ENCODE measurements at regions not wholly inside any gene's neighbourhood (a gene's known extent, or its start where the extent isn't known, plus 50 kb on each side); places are given as distances from the start of the nearest gene placed in this dataset.

GRCh38 chr2:236665572-236666118, 96.0 kb downstream of the ACKR3 start:
- H3K18ac ChIP-seq (ENCODE audit: low read length): no peak overlapping the region
- no peak overlapping the region for H3K23ac ChIP-seq (ENCODE audit: low read length)
- H4K8ac ChIP-seq (ENCODE audit: low read depth, low read length): no peak overlapping the region
- H3K4ac ChIP-seq (ENCODE audit: low read depth, low read length): no peak overlapping the region
- H3K79me2 ChIP-seq (ENCODE audit: control insufficient read depth, insufficient read depth, low read length): no peaks in the 10 kb centered on the region
- peaks cover 7% of the 10 kb centered on the region for H3K4me1 ChIP-seq (ENCODE audit: control insufficient read depth, low read depth, low read length)
- no peak overlapping the region for H2BK120ac ChIP-seq (ENCODE audit: low read depth, low read length)
- no peak overlapping the region for H2AK5ac ChIP-seq (ENCODE audit: low read length)
- no CpG with 5 or more reads among the region's 11 CpGs for WGBS (ENCODE audit: extremely low coverage, insufficient coverage, low lambda C conversion rate)
- no peak overlapping the region for H3K56ac ChIP-seq (ENCODE audit: low read length)
- H3K79me1 ChIP-seq (ENCODE audit: low read length): no peaks in the 10 kb centered on the region
- H2BK15ac ChIP-seq (replicated peaks; ENCODE audit: low read depth): no peak overlapping the region
- H3K27me3 ChIP-seq (ENCODE audit: insufficient read depth, low read length, poor library complexity): no peaks in the 10 kb centered on the region
- H3K36me3 ChIP-seq (ENCODE audit: control insufficient read depth, insufficient read depth, low read length): no peaks in the 10 kb centered on the region
- H3K4me3 ChIP-seq (ENCODE audit: low read length): no peak overlapping the region
- no peak overlapping the region for H3K4me2 ChIP-seq (ENCODE audit: low read length)
- no peak overlapping the region for H4K5ac ChIP-seq (ENCODE audit: low read length)
- no peak overlapping the region for H2BK5ac ChIP-seq (ENCODE audit: low read length)
- no peak overlapping the region for H3K9ac ChIP-seq (ENCODE audit: low read length)
- no peak overlapping the region for H3K27ac ChIP-seq (ENCODE audit: low read depth, low read length)
- no peak for DNase-seq

DNA sequence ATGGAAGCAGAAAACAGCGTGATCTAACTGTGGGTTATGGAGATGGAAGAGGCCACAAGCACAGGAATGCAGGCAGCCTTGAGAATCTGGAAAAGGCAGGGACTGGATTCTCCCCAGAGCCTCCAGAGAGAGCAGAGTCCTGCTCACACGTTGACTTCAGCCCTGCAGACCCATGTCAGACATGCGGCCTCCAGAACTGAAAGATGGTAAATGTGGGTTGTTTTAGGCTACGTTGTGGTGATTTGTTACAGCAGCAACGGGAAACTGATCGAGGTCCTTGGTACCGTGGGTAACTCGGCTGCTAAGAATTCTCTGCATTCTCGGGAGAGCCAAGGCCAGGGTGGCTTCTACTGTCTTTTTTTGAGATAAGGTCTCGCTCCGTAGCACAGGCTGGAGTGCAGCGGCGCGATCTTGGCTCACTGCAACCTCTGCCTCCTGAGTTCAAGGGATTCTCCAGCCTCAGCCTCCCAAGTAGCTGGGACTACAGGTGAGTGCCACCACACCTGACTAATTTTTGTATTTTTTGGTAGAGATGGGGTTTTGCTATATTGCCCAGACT, 97.1 kb downstream of the ACKR3 start:
- no peak overlapping the region for H3K4ac ChIP-seq (ENCODE audit: low read depth, low read length)
- H3K79me1 ChIP-seq (ENCODE audit: low read length): no peaks in the 10 kb centered on the region
- no peak for DNase-seq
- H4K5ac ChIP-seq (ENCODE audit: low read length): no peak overlapping the region
- no peak overlapping the region for H2BK15ac ChIP-seq (replicated peaks; ENCODE audit: low read depth)
- no peaks in the 10 kb centered on the region for H3K4me1 ChIP-seq (ENCODE audit: control insufficient read depth, low read depth, low read length)
- H3K4me2 ChIP-seq (ENCODE audit: low read length): no peak overlapping the region
- no peak overlapping the region for H4K8ac ChIP-seq (ENCODE audit: low read depth, low read length)
- WGBS (ENCODE audit: extremely low coverage, insufficient coverage, low lambda C conversion rate): no CpG with 5 or more reads among the region's 14 CpGs
- no peak overlapping the region for H3K27ac ChIP-seq (ENCODE audit: low read depth, low read length)
- H2BK5ac ChIP-seq (ENCODE audit: low read length): no peak overlapping the region
- no peak overlapping the region for H2BK120ac ChIP-seq (ENCODE audit: low read depth, low read length)
- no peak overlapping the region for H3K4me3 ChIP-seq (ENCODE audit: low read length)
- H3K79me2 ChIP-seq (ENCODE audit: control insufficient read depth, insufficient read depth, low read length): no peaks in the 10 kb centered on the region
- no peak overlapping the region for H3K9ac ChIP-seq (ENCODE audit: low read length)
- no peak overlapping the region for H3K56ac ChIP-seq (ENCODE audit: low read length)
- H3K36me3 ChIP-seq (ENCODE audit: control insufficient read depth, insufficient read depth, low read length): no peaks in the 10 kb centered on the region
- no peak overlapping the region for H2AK5ac ChIP-seq (ENCODE audit: low read length)
- no peak overlapping the region for H3K18ac ChIP-seq (ENCODE audit: low read length)
- no peak overlapping the region for H3K23ac ChIP-seq (ENCODE audit: low read length)
- no peaks in the 10 kb centered on the region for H3K27me3 ChIP-seq (ENCODE audit: insufficient read depth, low read length, poor library complexity)

DNA sequence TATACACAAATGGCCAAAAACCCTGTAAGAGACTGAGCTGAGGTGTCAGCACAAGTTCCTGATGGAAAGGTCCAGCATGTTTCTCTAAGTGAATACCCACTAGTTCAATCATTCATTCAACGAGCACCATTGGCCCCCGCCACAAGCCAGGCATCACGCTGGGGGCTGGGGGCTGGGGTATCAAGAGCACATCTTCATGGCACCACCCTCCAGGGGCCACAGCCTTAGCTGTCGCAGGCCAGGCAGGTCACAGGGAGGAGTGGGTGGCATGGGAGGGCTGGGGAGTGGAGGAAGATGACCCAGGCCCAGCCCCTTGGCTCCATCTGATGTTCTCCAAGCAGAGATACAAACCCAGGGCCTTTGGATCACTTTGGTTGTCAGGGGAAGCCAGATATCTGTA, 97.9 kb downstream of the ACKR3 start:
- whole genome bisulfite sequencing (ENCODE audit: extremely low coverage, insufficient coverage, low lambda C conversion rate): no CpG with 5 or more reads among the region's 4 CpGs
- Histone ChIP-seq H4K5ac (ENCODE audit: low read length) (no peak overlapping the region), H2BK5ac (ENCODE audit: low read length) (no peak overlapping the region)

DNA sequence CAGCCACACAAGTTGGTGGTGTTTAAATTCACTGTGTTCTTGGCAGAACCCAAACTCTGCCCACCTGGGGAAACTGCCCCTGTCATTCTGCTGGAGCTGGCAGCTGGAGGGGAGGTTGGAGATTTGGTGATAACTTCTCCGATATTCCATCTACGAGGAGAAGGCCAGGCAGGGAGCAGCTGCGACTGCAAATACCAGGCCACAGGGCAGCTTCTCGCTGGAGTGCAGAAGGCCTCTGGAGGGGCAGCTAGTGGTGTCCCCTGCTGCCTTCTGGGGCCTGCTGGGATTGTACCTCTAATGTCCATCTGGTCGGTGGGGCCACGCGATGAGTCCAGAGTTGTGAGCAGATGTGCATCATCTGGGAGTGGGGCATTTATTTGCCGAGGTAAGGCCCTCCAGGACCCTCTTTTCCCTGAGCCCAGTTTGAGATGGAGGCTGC, 98.9 kb downstream of the ACKR3 start:
- H3K56ac ChIP-seq (ENCODE audit: low read length): no peak overlapping the region
- no peak overlapping the region for H3K9ac ChIP-seq (ENCODE audit: low read length)
- no peaks in the 10 kb centered on the region for H3K36me3 ChIP-seq (ENCODE audit: control insufficient read depth, insufficient read depth, low read length)
- H3K4me2 ChIP-seq (ENCODE audit: low read length): no peak overlapping the region
- H3K18ac ChIP-seq (ENCODE audit: low read length): no peak overlapping the region
- H3K23ac ChIP-seq (ENCODE audit: low read length): no peak overlapping the region
- H2BK5ac ChIP-seq (ENCODE audit: low read length): no peak overlapping the region
- no peak overlapping the region for H2AK5ac ChIP-seq (ENCODE audit: low read length)
- no peak overlapping the region for H3K27ac ChIP-seq (ENCODE audit: low read depth, low read length)
- no peak for DNase-seq
- H3K4ac ChIP-seq (ENCODE audit: low read depth, low read length): no peak overlapping the region
- H2BK15ac ChIP-seq (replicated peaks; ENCODE audit: low read depth): no peak overlapping the region
- no peak overlapping the region for H4K8ac ChIP-seq (ENCODE audit: low read depth, low read length)
- WGBS (ENCODE audit: extremely low coverage, insufficient coverage, low lambda C conversion rate): no CpG with 5 or more reads among the region's 8 CpGs
- no peak overlapping the region for H2BK120ac ChIP-seq (ENCODE audit: low read depth, low read length)
- no peaks in the 10 kb centered on the region for H3K79me1 ChIP-seq (ENCODE audit: low read length)
- no peak overlapping the region for H3K4me3 ChIP-seq (ENCODE audit: low read length)
- no peaks in the 10 kb centered on the region for H3K79me2 ChIP-seq (ENCODE audit: control insufficient read depth, insufficient read depth, low read length)
- no peak overlapping the region for H4K5ac ChIP-seq (ENCODE audit: low read length)
- H3K4me1 ChIP-seq (ENCODE audit: control insufficient read depth, low read depth, low read length): no peaks in the 10 kb centered on the region
- H3K27me3 ChIP-seq (ENCODE audit: insufficient read depth, low read length, poor library complexity): no peaks in the 10 kb centered on the region

More for the DNA sequence above, 97.9 kb downstream of the ACKR3 start:
- H4K8ac ChIP-seq (ENCODE audit: low read depth, low read length): no peak overlapping the region
- no peaks in the 10 kb centered on the region for H3K79me1 ChIP-seq (ENCODE audit: low read length)
- no peak for DNase-seq
- no peaks in the 10 kb centered on the region for H3K36me3 ChIP-seq (ENCODE audit: control insufficient read depth, insufficient read depth, low read length)
- H3K79me2 ChIP-seq (ENCODE audit: control insufficient read depth, insufficient read depth, low read length): no peaks in the 10 kb centered on the region
- no peaks in the 10 kb centered on the region for H3K4me1 ChIP-seq (ENCODE audit: control insufficient read depth, low read depth, low read length)
- no peak overlapping the region for H2BK120ac ChIP-seq (ENCODE audit: low read depth, low read length)
- H3K27ac ChIP-seq (ENCODE audit: low read depth, low read length): no peak overlapping the region
- H3K4me2 ChIP-seq (ENCODE audit: low read length): no peak overlapping the region
- no peak overlapping the region for H3K18ac ChIP-seq (ENCODE audit: low read length)
- no peak overlapping the region for H3K9ac ChIP-seq (ENCODE audit: low read length)
- H3K56ac ChIP-seq (ENCODE audit: low read length): no peak overlapping the region
- no peak overlapping the region for H2AK5ac ChIP-seq (ENCODE audit: low read length)
- H3K4me3 ChIP-seq (ENCODE audit: low read length): no peak overlapping the region
- H3K23ac ChIP-seq (ENCODE audit: low read length): no peak overlapping the region
- H2BK15ac ChIP-seq (replicated peaks; ENCODE audit: low read depth): no peak overlapping the region
- H3K27me3 ChIP-seq (ENCODE audit: insufficient read depth, low read length, poor library complexity): no peaks in the 10 kb centered on the region
- H3K4ac ChIP-seq (ENCODE audit: low read depth, low read length): no peak overlapping the region

DNA sequence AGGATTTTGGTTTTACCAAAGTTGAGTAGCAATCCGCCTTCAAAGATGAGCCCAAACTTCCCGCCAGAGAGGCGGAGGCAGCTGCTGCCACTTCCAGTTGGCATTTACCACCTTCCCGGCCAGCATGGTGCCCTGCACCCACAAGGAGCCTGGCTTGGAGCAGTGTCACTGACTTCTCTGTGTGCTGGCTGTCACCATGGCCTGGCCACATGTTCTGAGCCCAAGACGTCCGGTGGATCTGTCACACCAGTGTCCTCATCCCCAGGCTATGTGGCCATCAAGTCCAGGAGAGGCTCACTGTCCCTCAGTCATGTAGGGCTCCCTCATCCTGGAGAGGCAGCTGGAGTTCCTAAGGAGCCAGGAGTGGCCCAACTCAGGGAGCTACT, 100.6 kb downstream of the ACKR3 start:
- Histone ChIP-seq H3K4ac (ENCODE audit: low read depth, low read length) (no peak overlapping the region), H3K4me3 (ENCODE audit: low read length) (no peak overlapping the region), H4K5ac (ENCODE audit: low read length) (no peak overlapping the region), H3K27ac (ENCODE audit: low read depth, low read length) (no peak overlapping the region), H2BK120ac (ENCODE audit: low read depth, low read length) (no peak overlapping the region), H3K56ac (ENCODE audit: low read length) (no peak overlapping the region), H2BK15ac (replicated peaks; ENCODE audit: low read depth) (no peak overlapping the region), H4K8ac (ENCODE audit: low read depth, low read length) (no peak overlapping the region), H3K4me2 (ENCODE audit: low read length) (no peak overlapping the region), H2BK5ac (ENCODE audit: low read length) (no peak overlapping the region), H3K9ac (ENCODE audit: low read length) (no peak overlapping the region), H3K79me1 (ENCODE audit: low read length) (no peaks in the 10 kb centered on the region), H3K18ac (ENCODE audit: low read length) (no peak overlapping the region), H3K27me3 (ENCODE audit: insufficient read depth, low read length, poor library complexity) (no peaks in the 10 kb centered on the region), H3K36me3 (ENCODE audit: control insufficient read depth, insufficient read depth, low read length) (no peaks in the 10 kb centered on the region), H3K23ac (ENCODE audit: low read length) (no peak overlapping the region), H3K79me2 (ENCODE audit: control insufficient read depth, insufficient read depth, low read length) (no peaks in the 10 kb centered on the region), H2AK5ac (ENCODE audit: low read length) (no peak overlapping the region), H3K4me1 (ENCODE audit: control insufficient read depth, low read depth, low read length) (no peaks in the 10 kb centered on the region)
- no CpG with 5 or more reads among the region's 6 CpGs for whole genome bisulfite sequencing (ENCODE audit: extremely low coverage, insufficient coverage, low lambda C conversion rate)
- DNase-seq: no peak

All from mesendoderm (in vitro differentiated cells).